ENCODE measurements at regions not wholly inside any gene's neighbourhood (a gene's known extent, or its start where the extent isn't known, plus 50 kb on each side); places are given as distances from the start of the nearest gene placed in this dataset.
A peak's percentile ranks its signal among the peaks of the same experiment; 100 is the strongest.
"Not testable (repeated sequence)": the region's sequence is repeated elsewhere in the genome, so short reads cannot be mapped to it uniquely, and the experiment has no call there.

DNA sequence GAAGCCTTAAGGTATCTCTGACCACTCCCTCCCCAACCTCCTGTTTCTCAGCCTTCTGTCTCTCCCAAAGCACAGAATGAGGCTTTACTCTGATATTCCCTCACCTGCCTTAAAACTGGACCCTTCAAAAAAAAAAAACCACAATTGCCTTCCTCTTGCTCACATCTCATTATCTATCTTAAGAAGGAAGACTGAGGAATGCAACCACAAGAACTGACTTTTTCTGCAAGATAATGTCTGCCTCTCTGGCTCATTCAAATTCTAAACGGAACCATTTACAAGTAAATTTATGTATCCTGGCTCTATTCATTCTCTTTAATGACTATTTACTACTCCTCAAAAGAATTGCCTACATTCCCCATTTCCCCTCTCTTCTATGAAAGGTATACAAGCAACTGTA lies 545.5 kb upstream of the HTR2C start:
- Mint-ChIP-seq H3K27ac (no peak overlapping the region), H3K4me1 (no peaks in the 10 kb centered on the region), H3K27me3 (no peaks in the 10 kb centered on the region), H3K36me3 (no peaks in the 10 kb centered on the region), H3K4me3 (no peak overlapping the region), H3K9me3 (peaks cover 0 to 5% (median 0%) of the 10 kb centered on the region in 7 donors)
- ATAC-seq (ENCODE audit: low read depth in 2 of 2) (no peak), DNase-seq (no peak)

- peaks cover 0 to 5% (median 0%) of the 10 kb centered on the region in 7 donors for H3K9me3 Mint-ChIP-seq
- H3K4me3 Mint-ChIP-seq, result no peak overlapping the region
- peak overlapping the region in 1 of 6 donors; percentile 33 for H3K27ac Mint-ChIP-seq
- no peak for DNase-seq
- ATAC-seq (ENCODE audit: low read depth in 2 of 2), result no peak
- no peaks in the 10 kb centered on the region for H3K36me3 Mint-ChIP-seq
- H3K27me3 Mint-ChIP-seq, result no peaks in the 10 kb centered on the region
- H3K4me1 Mint-ChIP-seq, result no peaks in the 10 kb centered on the region
These were observed 546.4 kb upstream of the HTR2C start for GRCh38 chrX:114037515-114037914.

- peaks cover 0 to 22% (median 6%) of the 10 kb centered on the region in 7 donors for H3K9me3 Mint-ChIP-seq
- ATAC-seq (ENCODE audit: low read depth in 2 of 2), result no peak
- H3K27ac Mint-ChIP-seq, result no peak overlapping the region
- H3K27me3 Mint-ChIP-seq, result no peaks in the 10 kb centered on the region
- no peaks in the 10 kb centered on the region for H3K4me1 Mint-ChIP-seq
- no peaks in the 10 kb centered on the region for H3K36me3 Mint-ChIP-seq
- H3K4me3 Mint-ChIP-seq, result no peak overlapping the region
- DNase-seq, result no peak
These were observed 554.8 kb upstream of the HTR2C start for GRCh38 chrX:114028907-114029662.

DNA sequence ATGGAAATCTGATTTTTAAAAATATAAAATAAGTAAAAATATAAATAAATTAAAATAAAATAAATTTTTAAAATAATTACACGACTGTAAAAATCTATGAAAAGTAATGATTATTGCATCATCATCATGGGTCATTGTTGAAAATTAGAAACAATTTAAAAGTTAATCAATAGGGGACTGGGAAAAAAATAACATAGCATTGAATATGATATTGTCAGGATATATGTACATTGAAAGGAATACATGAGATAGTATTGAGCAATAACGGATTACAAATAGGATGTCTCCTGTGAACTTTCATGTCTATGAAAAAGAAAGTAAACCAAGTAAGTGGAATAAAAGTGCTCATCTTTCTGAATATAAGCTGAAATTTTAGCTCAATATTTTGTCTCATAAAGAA lies 566.8 kb upstream of the HTR2C start:
- no peaks in the 10 kb centered on the region for H3K36me3 Mint-ChIP-seq
- H3K9me3 Mint-ChIP-seq, result no peaks in the 10 kb centered on the region
- no peak overlapping the region for H3K4me3 Mint-ChIP-seq
- no peak for ATAC-seq (ENCODE audit: low read depth in 2 of 2)
- H3K27ac Mint-ChIP-seq, result no peak overlapping the region
- no peak for DNase-seq
- no peaks in the 10 kb centered on the region for H3K27me3 Mint-ChIP-seq
- no peaks in the 10 kb centered on the region for H3K4me1 Mint-ChIP-seq

DNA sequence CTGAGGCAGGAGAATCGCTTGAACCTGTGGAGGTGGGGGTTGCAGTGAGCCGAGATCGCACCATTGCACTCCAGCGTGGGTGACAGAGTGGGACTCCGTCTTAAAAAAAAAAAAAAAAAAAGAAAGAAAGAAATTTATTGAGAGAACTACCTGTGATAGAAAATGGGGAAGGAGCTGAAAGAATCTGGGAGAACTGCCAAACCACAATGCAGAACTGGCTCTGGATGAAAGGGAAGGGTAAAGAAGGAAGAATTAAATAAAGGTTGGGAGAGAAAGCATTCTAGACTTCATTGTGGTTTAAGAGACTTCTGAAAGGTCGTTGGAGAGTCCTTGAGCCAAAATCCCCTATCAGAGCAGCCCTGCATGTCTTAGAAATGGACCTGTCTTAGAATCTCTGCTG lies 567.9 kb upstream of the HTR2C start:
- H3K4me3 Mint-ChIP-seq, result no peak overlapping the region
- DNase-seq, result no peak
- ATAC-seq (ENCODE audit: low read depth in 2 of 2), result no peak
- H3K27ac Mint-ChIP-seq, result no peak overlapping the region
- no peaks in the 10 kb centered on the region for H3K4me1 Mint-ChIP-seq
- no peaks in the 10 kb centered on the region for H3K36me3 Mint-ChIP-seq
- H3K9me3 Mint-ChIP-seq, result no peaks in the 10 kb centered on the region
- H3K27me3 Mint-ChIP-seq, result no peaks in the 10 kb centered on the region

DNA sequence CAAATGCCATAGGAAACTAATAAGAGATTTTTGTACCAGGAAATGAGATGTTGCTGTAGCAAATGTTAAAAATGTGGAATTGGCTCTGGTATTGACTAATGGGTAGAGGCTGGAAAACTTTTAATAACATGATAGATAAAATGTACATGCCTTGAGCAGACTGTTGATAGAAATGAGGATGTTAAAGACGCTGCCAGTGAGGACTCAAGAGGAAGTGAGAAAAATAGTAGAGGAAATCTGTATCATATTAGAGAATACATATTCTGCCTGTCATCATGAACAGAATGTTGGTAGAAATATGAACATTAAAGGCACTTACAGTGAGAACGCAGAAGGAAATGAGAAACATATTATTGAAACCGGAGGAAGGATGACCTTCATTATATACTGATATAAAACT lies 577.2 kb upstream of the HTR2C start:
- H3K36me3 Mint-ChIP-seq, result no peaks in the 10 kb centered on the region
- no peaks in the 10 kb centered on the region for H3K27me3 Mint-ChIP-seq
- H3K9me3 Mint-ChIP-seq, result peaks cover 0 to 18% (median 2%) of the 10 kb centered on the region in 7 donors
- H3K4me3 Mint-ChIP-seq, result no peak overlapping the region
- H3K4me1 Mint-ChIP-seq, result peaks cover 7 to 16% (median 14%) of the 10 kb centered on the region in 3 donors
- peak overlapping the region in 1 of 6 donors; percentile 43 for H3K27ac Mint-ChIP-seq
- peak; percentile 49 to 65 for ATAC-seq (ENCODE audit: low read depth in 2 of 2)
- no peak for DNase-seq

DNA sequence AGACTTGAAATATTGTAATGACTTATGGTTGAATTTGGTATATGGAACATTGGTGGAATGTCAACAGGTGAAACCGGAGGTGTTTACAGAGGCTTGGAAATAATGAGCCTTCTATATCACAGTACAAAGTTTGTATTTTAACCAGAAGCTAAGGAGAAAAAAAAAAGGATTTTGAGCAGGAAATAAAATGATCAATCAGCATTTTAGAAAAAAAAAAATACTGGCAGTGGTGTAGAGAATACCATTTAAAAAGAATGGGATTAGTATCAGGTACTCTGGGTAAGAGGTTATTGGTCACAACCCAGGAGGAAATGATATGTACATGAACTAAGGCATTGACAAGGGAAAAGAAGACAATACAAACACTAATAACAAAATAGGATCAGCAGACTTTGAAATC lies 587.1 kb upstream of the HTR2C start:
- H3K9me3 Mint-ChIP-seq, result peaks cover 0 to 2% (median 0%) of the 10 kb centered on the region in 7 donors
- H3K36me3 Mint-ChIP-seq, result no peaks in the 10 kb centered on the region
- no peak overlapping the region for H3K4me3 Mint-ChIP-seq
- H3K27ac Mint-ChIP-seq, result no peak overlapping the region
- no peak for DNase-seq
- H3K4me1 Mint-ChIP-seq, result no peaks in the 10 kb centered on the region
- H3K27me3 Mint-ChIP-seq, result peaks cover 0 to 9% (median 0%) of the 10 kb centered on the region in 3 donors
- no peak for ATAC-seq (ENCODE audit: low read depth in 2 of 2)

- H3K27ac Mint-ChIP-seq; H3K4me1 Mint-ChIP-seq; H3K36me3 Mint-ChIP-seq; H3K9me3 Mint-ChIP-seq; DNase-seq; H3K27me3 Mint-ChIP-seq; H3K4me3 Mint-ChIP-seq; ATAC-seq (ENCODE audit: low read depth in 2 of 2): not testable (repeated sequence)
These were observed 592.2 kb upstream of the HTR2C start for GRCh38 chrX:113991720-113992119.

- H3K27me3 Mint-ChIP-seq; H3K27ac Mint-ChIP-seq; H3K9me3 Mint-ChIP-seq; H3K36me3 Mint-ChIP-seq; ATAC-seq (ENCODE audit: low read depth in 2 of 2); H3K4me3 Mint-ChIP-seq; DNase-seq; H3K4me1 Mint-ChIP-seq: not testable (repeated sequence)
These were observed 593.2 kb upstream of the HTR2C start for GRCh38 chrX:113990669-113991068.

GRCh38 chrX:113988315-113988935 lies 595.5 kb upstream of the HTR2C start:
- not testable (repeated sequence) for H3K4me1 Mint-ChIP-seq; H3K27ac Mint-ChIP-seq; H3K36me3 Mint-ChIP-seq; ATAC-seq (ENCODE audit: low read depth in 2 of 2); H3K27me3 Mint-ChIP-seq; H3K4me3 Mint-ChIP-seq; DNase-seq
- peaks cover 0 to 12% (median 0%) of the 10 kb centered on the region in 7 donors for H3K9me3 Mint-ChIP-seq

DNA sequence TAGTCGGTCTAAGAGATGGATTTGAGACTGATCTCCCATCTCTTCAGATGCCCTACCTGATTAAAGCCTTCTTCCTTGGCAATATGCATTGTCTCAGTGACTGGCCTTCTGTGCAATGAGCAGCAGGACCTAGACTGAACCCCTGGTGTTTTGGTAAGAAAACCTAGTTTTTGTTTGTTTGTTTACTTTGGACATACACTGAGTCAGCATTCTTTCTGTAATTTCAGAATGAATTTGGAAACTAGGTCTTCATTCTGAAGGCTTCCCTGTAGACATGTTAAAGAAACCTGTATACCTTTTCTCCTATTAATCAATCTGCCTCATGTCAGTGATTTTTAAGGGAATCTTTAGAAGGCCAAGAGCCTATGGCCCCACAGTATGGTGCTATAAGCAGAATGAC lies 597.5 kb upstream of the HTR2C start:
- no peak overlapping the region for H3K4me3 Mint-ChIP-seq
- H3K27me3 Mint-ChIP-seq, result no peaks in the 10 kb centered on the region
- H3K4me1 Mint-ChIP-seq, result peaks cover 2 to 6% (median 6%) of the 10 kb centered on the region in 3 donors
- peaks cover 0 to 13% (median under 1%) of the 10 kb centered on the region in 7 donors for H3K9me3 Mint-ChIP-seq
- no peak for DNase-seq
- no peak for ATAC-seq (ENCODE audit: low read depth in 2 of 2)
- H3K36me3 Mint-ChIP-seq, result no peaks in the 10 kb centered on the region
- no peak overlapping the region for H3K27ac Mint-ChIP-seq

DNA sequence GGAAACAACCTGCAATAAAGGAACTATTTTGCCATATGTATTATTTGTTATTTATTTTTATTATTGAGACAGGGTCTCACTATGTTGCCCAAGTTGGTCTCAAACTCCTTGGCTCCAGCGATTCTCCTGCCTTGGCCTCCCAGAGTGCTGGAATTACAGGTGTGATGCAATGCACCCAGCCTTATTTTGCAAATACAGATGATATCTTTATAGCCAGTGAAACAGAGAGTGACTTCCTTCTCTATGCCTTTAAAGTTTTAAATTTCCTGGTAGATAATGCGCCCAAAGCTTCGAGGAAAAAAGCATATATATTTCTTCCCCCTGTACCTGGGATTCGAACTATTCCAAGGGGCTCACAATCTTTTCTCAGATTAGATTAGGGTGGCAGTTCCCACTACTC lies 601.1 kb upstream of the HTR2C start:
- peaks cover 0 to 14% (median 2%) of the 10 kb centered on the region in 7 donors for H3K9me3 Mint-ChIP-seq
- H3K36me3 Mint-ChIP-seq, result no peaks in the 10 kb centered on the region
- DNase-seq (no peak), ATAC-seq (ENCODE audit: low read depth in 2 of 2) (no peak)
- no peak overlapping the region for H3K4me3 Mint-ChIP-seq
- no peaks in the 10 kb centered on the region for H3K27me3 Mint-ChIP-seq
- peaks cover 8 to 12% (median 11%) of the 10 kb centered on the region in 3 donors for H3K4me1 Mint-ChIP-seq
- no peak overlapping the region for H3K27ac Mint-ChIP-seq

- Mint-ChIP-seq H3K27ac (peak overlapping the region in 2 of 6 donors; percentile 11 to 71), H3K9me3 (peaks cover 0 to 12% (median 4%) of the 10 kb centered on the region in 7 donors), H3K4me1 (peaks cover 8 to 12% (median 11%) of the 10 kb centered on the region in 3 donors), H3K4me3 (no peak overlapping the region), H3K27me3 (no peaks in the 10 kb centered on the region), H3K36me3 (no peaks in the 10 kb centered on the region)
- DNase-seq (peak; percentile 2), ATAC-seq (ENCODE audit: low read depth in 2 of 2) (peak; percentile 58 to 71)
These were observed 602.9 kb upstream of the HTR2C start for GRCh38 chrX:113980953-113981352.

- Mint-ChIP-seq H3K4me1 (peaks cover 8 to 12% (median 11%) of the 10 kb centered on the region in 3 donors), H3K4me3 (no peak overlapping the region)
These were observed 606.0 kb upstream of the HTR2C start for GRCh38 chrX:113977887-113978286.

More at GRCh38 chrX:113977887-113978286, 606.0 kb upstream of the HTR2C start:
- ATAC-seq (ENCODE audit: low read depth in 2 of 2) (no peak), DNase-seq (no peak)
- Mint-ChIP-seq H3K27ac (no peak overlapping the region), H3K36me3 (no peaks in the 10 kb centered on the region), H3K27me3 (no peaks in the 10 kb centered on the region), H3K9me3 (peaks cover 0 to 5% (median 0%) of the 10 kb centered on the region in 7 donors)
